ENCODE measurements at regions not wholly inside any gene's neighbourhood (a gene's known extent, or its start where the extent isn't known, plus 50 kb on each side); places are given as distances from the start of the nearest gene placed in this dataset.

GRCh38 chr13:80447747-80448146 is 106.8 kb upstream of the SPRY2 start:
- no peak for DNase-seq

- DNase-seq: no peak
These were observed 103.5 kb upstream of the SPRY2 start for GRCh38 chr13:80444240-80445015.

GRCh38 chr13:80442609-80443008 is 101.7 kb upstream of the SPRY2 start:
- DNase-seq: no peak

- DNase-seq: no peak
These were observed 101.0 kb upstream of the SPRY2 start for GRCh38 chr13:80441968-80442367.

- no peak for DNase-seq
These were observed 97.6 kb upstream of the SPRY2 start for GRCh38 chr13:80438521-80438920.

- DNase-seq: no peak
These were observed 96.3 kb upstream of the SPRY2 start for GRCh38 chr13:80437231-80437630.

- no peak for DNase-seq
These were observed 95.7 kb upstream of the SPRY2 start for GRCh38 chr13:80436571-80437169.

GRCh38 chr13:80430561-80430960 is 89.6 kb upstream of the SPRY2 start:
- DNase-seq: no peak

GRCh38 chr13:80428349-80429096 is 87.6 kb upstream of the SPRY2 start:
- no peak for DNase-seq

- DNase-seq: no peak
These were observed 78.5 kb upstream of the SPRY2 start for GRCh38 chr13:80419416-80419815.

GRCh38 chr13:80413611-80414010 is 72.7 kb upstream of the SPRY2 start:
- DNase-seq: no peak

GRCh38 chr13:80408270-80408669 is 67.3 kb upstream of the SPRY2 start:
- no peak for DNase-seq

- no peak for DNase-seq
These were observed 60.0 kb upstream of the SPRY2 start for GRCh38 chr13:80400865-80401426.

GRCh38 chr13:80400164-80400864 is 59.4 kb upstream of the SPRY2 start:
- no peak for DNase-seq

- peak; percentile 54 for DNase-seq
These were observed 58.6 kb upstream of the SPRY2 start for GRCh38 chr13:80399340-80400163.
